Pancreas (tissue), 10 donors: ENCODE measurements at regions not wholly inside any gene's neighbourhood (a gene's known extent, or its start where the extent isn't known, plus 50 kb on each side); places are given as distances from the start of the nearest gene placed in this dataset.

ENCODE experiments used
- ATAC-seq, 4 donors: fragments of 200-7000 bp; cut with Tn5 transposase; one replicate each; pipeline versions ENCODE4 v1.8.0 to v1.9.1; 2020; ENCODE audit warnings: mild to moderate bottlenecking in 4 of 4, moderate library complexity in 4 of 4
- DNase-seq, 6 donors: peaks; one replicate each; pipeline ENCODE4 v3.0.0-alpha.2; 2020
- FAIRE-seq: peaks from 2 replicates; lab custom pipeline; 2012; peaks lifted over from hg19 to GRCh38; lab: Jason Lieb, UNC
- H3K27ac ChIP-seq, 4 donors: fragments of 200-600 bp; sonication (generic); 1 replicate in 3 of 4; 2 replicates in 1 of 4; pipeline versions ENCODE4 v1.5.0 to v1.8.0; 2020
- H3K27me3 ChIP-seq, 4 donors: fragments of 200-600 bp; one replicate each; pipeline ENCODE4 v1.8.0; 2021
- H3K36me3 ChIP-seq, 3 donors: fragments of 200-600 bp; sonication (generic) in 1 of 3; one replicate each; pipeline versions ENCODE4 v1.5.0 to v1.8.0; 2020 to 2021
- H3K4me1 ChIP-seq, 3 donors: fragments of 200-600 bp; one replicate each; pipeline ENCODE4 v1.8.0; 2021
- H3K4me3 ChIP-seq, 4 donors: fragments of 200-600 bp; sonication (generic) in 2 of 4; one replicate each; pipeline versions ENCODE4 v1.5.0 to v1.8.0; 2020 to 2021
- H3K9me3 ChIP-seq, 4 donors: fragments of 200-600 bp; one replicate each; pipeline ENCODE4 v1.8.0; 2021
- WGBS, 2 donors: extraction: QIAGEN DNeasy Blood & Tissue Kit; methylation state at CpG; one replicate each; pipeline ENCODE4 v1.1.7; 2013; 5-methylcytosine and 5-hydroxymethylcytosine counted together
- intact Hi-C, 3 donors: fragments of 100-400 bp; cut with DNase I; formaldehyde crosslinking; loops; one replicate each; pipeline versions ENCODE4 v1.11.1 to v1.14.2; 2022
- TF ChIP-seq, protein P1 (sequence below), 4 donors: fragments of 200-600 bp; sonication (generic) in 3 of 4; IDR thresholded peaks; one replicate each; pipeline versions ENCODE4 v1.5.0 to v1.8.0; 2021; ENCODE audit warnings: antibody characterized with exemption in 4 of 4
- donor health status: healthy with polysubstance abuse.
- donor health status: DM: no; HTN: no; CAD: no; lungs with moderate emphysema.
- donor health status: DM: no; HTN: no; CAD: no.
- donor health status: control.
- donor health status: control.
- donor health status: Bipolar disorder and iron deficiency.
- donor health status: DM: yes; HTN: yes; CAD: no.
- donor health status: DM: no; HTN: no; CAD: no.
- donor health status: DM: no; HTN: no; CAD: no.
- donor health status: DM: yes; HTN: yes; CAD: no.

DNA sequence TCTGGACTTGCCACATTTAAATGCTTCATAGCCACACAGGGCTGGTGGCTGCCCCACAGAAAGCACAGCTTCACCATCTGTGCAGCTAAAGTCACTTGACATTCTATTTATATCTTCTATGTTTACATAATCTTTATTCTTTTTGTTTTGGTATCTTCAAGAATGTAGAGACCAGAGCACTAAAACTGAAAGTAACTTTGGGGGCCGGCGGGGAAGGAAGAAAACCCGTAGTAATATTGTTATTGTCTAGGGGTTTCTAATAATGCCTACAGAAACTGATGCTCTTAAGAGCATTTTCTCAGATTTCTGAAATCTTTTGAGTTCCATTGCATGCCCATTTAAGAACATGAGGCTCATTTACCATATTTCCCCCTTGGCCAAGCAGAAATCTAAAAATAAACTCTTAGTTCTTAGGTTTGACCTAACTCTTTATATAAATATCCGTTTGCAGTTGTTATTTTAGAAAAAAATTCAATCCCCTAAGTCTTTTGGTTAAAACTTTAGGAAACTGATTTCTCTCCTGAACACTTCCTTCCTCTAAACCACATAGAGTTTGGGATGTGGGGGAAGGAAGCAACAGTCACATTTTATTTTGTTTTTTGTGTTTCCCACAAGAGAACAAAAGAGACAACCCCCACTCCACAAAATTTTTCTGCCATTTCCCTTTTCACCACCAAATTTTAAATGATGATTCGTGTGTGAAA lies 207.6 kb downstream of the OGFRL1 start:
- H3K4me1 ChIP-seq, result no peaks in the 10 kb centered on the region
- no peak for DNase-seq
- H3K27ac ChIP-seq, result peak overlapping the region in 1 of 4 donors; percentile 30
- ATAC-seq, result peak in 2 of 4 donors; percentile 50 to 51
- no peaks in the 10 kb centered on the region for H3K9me3 ChIP-seq
- TF ChIP-seq, protein P1, sequence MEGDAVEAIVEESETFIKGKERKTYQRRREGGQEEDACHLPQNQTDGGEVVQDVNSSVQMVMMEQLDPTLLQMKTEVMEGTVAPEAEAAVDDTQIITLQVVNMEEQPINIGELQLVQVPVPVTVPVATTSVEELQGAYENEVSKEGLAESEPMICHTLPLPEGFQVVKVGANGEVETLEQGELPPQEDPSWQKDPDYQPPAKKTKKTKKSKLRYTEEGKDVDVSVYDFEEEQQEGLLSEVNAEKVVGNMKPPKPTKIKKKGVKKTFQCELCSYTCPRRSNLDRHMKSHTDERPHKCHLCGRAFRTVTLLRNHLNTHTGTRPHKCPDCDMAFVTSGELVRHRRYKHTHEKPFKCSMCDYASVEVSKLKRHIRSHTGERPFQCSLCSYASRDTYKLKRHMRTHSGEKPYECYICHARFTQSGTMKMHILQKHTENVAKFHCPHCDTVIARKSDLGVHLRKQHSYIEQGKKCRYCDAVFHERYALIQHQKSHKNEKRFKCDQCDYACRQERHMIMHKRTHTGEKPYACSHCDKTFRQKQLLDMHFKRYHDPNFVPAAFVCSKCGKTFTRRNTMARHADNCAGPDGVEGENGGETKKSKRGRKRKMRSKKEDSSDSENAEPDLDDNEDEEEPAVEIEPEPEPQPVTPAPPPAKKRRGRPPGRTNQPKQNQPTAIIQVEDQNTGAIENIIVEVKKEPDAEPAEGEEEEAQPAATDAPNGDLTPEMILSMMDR (IDR thresholded peaks at IDR 0.05), result no peak
- no peak overlapping the region for H3K4me3 ChIP-seq
- no peaks in the 10 kb centered on the region for H3K36me3 ChIP-seq
- no peak for FAIRE-seq
- no peaks in the 10 kb centered on the region for H3K27me3 ChIP-seq
- 54 to 57% methylated on average over 5 of the region's 5 CpGs for WGBS, 2 donors
- intact Hi-C loops, result no loop called here

DNA sequence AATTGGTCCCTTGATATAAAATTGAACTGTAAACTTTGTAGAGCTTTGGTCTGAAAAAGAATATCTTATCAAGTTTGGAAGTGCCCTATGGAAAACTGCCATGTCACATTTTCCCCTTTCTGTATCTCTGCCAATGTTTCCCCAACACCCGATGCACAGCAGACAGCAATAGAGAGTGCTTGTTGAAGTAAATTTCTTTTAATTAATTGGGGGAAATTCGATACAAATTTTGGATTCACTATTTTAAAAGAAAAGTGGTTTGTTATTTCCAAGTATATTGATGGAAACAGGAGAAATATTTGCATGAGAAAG lies 208.1 kb downstream of the OGFRL1 start:
- DNase-seq (no peak), ATAC-seq (no peak), FAIRE-seq (no peak)
- no peak overlapping the region for H3K27ac ChIP-seq
- 33 to 39% methylated on average over 2 of the region's 2 CpGs for WGBS, 2 donors
- H3K27me3 ChIP-seq, result no peaks in the 10 kb centered on the region
- intact Hi-C loops, result no loop called here
- H3K36me3 ChIP-seq, result no peaks in the 10 kb centered on the region
- H3K9me3 ChIP-seq, result no peaks in the 10 kb centered on the region
- TF ChIP-seq, protein P1 (IDR thresholded peaks at IDR 0.05), result no peak
- no peaks in the 10 kb centered on the region for H3K4me1 ChIP-seq
- H3K4me3 ChIP-seq, result no peak overlapping the region

DNA sequence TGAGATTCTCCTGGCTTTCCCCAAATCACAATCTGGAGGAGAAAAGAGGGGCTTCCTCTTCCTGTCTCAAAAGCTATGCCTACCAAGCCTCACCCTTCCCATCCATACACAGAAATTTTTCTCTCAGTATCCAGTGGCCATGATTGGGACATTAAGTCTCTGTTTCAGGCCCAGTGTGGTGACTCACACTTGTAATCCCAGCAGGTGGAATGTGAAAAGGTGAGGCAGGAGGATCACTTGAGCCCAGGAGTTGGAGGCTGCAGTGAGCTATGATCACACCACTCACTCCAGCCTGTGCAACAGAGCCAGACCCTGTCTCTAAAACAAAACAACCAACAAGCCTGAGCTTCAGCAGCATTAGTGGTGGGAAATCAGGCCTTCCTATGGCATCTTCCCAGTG lies 210.0 kb downstream of the OGFRL1 start:
- no peak overlapping the region for H3K27ac ChIP-seq
- TF ChIP-seq, protein P1 (IDR thresholded peaks at IDR 0.05), result no peak
- DNase-seq, result no peak
- no peaks in the 10 kb centered on the region for H3K9me3 ChIP-seq
- ATAC-seq, result no peak
- H3K4me1 ChIP-seq, result no peaks in the 10 kb centered on the region
- FAIRE-seq, result no peak
- H3K36me3 ChIP-seq, result no peaks in the 10 kb centered on the region
- intact Hi-C loops, result no loop called here
- H3K4me3 ChIP-seq, result no peak overlapping the region
- no peaks in the 10 kb centered on the region for H3K27me3 ChIP-seq

DNA sequence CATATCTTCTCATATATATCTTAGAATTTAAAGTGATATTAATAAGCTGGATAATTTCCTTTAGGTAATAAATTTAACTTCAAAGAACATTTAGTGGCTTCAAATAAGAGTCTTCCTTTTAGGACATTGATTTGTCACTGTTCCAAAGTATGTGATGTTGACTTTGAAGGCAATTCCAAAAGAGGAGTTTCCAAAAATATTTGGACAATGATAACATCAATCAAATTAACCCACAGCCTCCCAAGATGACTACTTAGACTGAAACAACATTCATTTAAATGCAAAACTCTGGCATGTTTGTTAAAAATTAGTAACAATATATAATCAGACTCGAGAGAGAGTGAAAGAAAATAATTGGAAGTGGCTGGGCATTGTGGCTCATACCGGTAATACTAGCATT lies 211.1 kb downstream of the OGFRL1 start:
- Histone ChIP-seq H3K9me3 (no peaks in the 10 kb centered on the region), H3K36me3 (no peaks in the 10 kb centered on the region), H3K27me3 (no peaks in the 10 kb centered on the region), H3K4me1 (no peaks in the 10 kb centered on the region), H3K4me3 (no peak overlapping the region), H3K27ac (no peak overlapping the region)
- WGBS, 2 donors, result 53 to 55% methylated on average over 2 of the region's 2 CpGs
- FAIRE-seq, result no peak
- DNase-seq, result no peak
- intact Hi-C loops, result loop anchor here in 2 of 3 donors (10.0 kb wide), 1 partner anchor 115 kb away; no protein-coding TSS in a partner anchor
- ATAC-seq, result no peak
- TF ChIP-seq, protein P1 (IDR thresholded peaks at IDR 0.05), result no peak

DNA sequence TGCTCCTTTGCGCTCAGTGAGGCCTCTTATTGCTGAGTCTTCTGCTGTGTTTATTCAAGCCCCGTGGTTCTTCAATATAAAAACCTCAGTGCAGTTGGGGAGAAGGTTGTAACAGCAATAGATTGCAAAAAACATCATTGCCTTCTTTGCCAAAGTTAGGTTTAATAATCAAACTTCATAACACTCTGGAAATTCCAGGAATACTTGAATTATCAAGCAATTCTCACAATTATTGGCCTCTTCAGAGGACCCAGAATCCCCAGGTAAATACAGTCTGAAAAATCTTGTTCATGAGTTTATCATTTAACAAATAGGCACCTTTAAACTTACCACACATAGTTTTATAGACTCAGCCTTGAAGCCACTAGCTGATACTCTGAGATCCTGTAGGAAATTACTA lies 213.6 kb downstream of the OGFRL1 start:
- Histone ChIP-seq H3K36me3 (no peaks in the 10 kb centered on the region), H3K9me3 (no peaks in the 10 kb centered on the region), H3K4me3 (no peak overlapping the region), H3K4me1 (no peaks in the 10 kb centered on the region), H3K27me3 (no peaks in the 10 kb centered on the region), H3K27ac (peak overlapping the region in 2 of 4 donors; percentile 13 to 18)
- TF ChIP-seq, protein P1 (IDR thresholded peaks at IDR 0.05), result no peak
- WGBS, 2 donors, result 49 to 50% methylated on average over 2 of the region's 2 CpGs
- ATAC-seq, result peak in 3 of 4 donors; percentile 60 to 77 (median 60)
- DNase-seq, result no peak
- intact Hi-C loops, result loop anchor here in 2 of 3 donors (10.0 kb wide), 1 partner anchor 117 kb away; no protein-coding TSS in a partner anchor
- no peak for FAIRE-seq
